Middle frontal gyrus (tissue), 1 donor: ENCODE measurements at regions not wholly inside any gene's neighbourhood (a gene's known extent, or its start where the extent isn't known, plus 50 kb on each side); places are given as distances from the start of the nearest gene placed in this dataset.

Experiments used
- DNase-seq: peaks from one replicate; pipeline ENCODE4 v3.0.0-alpha.2; 2015; ENCODE audit warnings: low spot score; ENCODE audit errors: extremely low spot score

- no peak for DNase-seq
These were observed 316.7 kb upstream of the CHAC2 start for GRCh38 chr2:53450923-53451322.

- no peak for DNase-seq
These were observed 319.0 kb upstream of the CHAC2 start for GRCh38 chr2:53448591-53448990.

GRCh38 chr2:53448086-53448485 is 319.5 kb upstream of the CHAC2 start:
- no peak for DNase-seq

GRCh38 chr2:53445383-53446070 is 322.1 kb upstream of the CHAC2 start:
- DNase-seq: no peak

- no peak for DNase-seq
These were observed 324.8 kb upstream of the CHAC2 start for GRCh38 chr2:53442783-53443182.

- no peak for DNase-seq
These were observed 325.5 kb upstream of the CHAC2 start for GRCh38 chr2:53442093-53442492.

- no peak for DNase-seq
These were observed 328.9 kb upstream of the CHAC2 start for GRCh38 chr2:53438692-53439091.

GRCh38 chr2:53438100-53438499 is 329.5 kb upstream of the CHAC2 start:
- DNase-seq: no peak

GRCh38 chr2:53437371-53437770 is 330.2 kb upstream of the CHAC2 start:
- DNase-seq: no peak

- no peak for DNase-seq
These were observed 330.7 kb upstream of the CHAC2 start for GRCh38 chr2:53436882-53437281.

GRCh38 chr2:53435610-53436009 is 332.0 kb upstream of the CHAC2 start:
- no peak for DNase-seq

- DNase-seq: no peak
These were observed 333.1 kb upstream of the CHAC2 start for GRCh38 chr2:53434466-53434865.

- DNase-seq: no peak
These were observed 334.7 kb upstream of the CHAC2 start for GRCh38 chr2:53432936-53433335.

- no peak for DNase-seq
These were observed 337.7 kb upstream of the CHAC2 start for GRCh38 chr2:53429901-53430300.

GRCh38 chr2:53424902-53425301 is 342.7 kb upstream of the CHAC2 start:
- DNase-seq: no peak

GRCh38 chr2:53423465-53423864 is 344.1 kb upstream of the CHAC2 start:
- no peak for DNase-seq

GRCh38 chr2:53422979-53423378 is 344.6 kb upstream of the CHAC2 start:
- no peak for DNase-seq

- DNase-seq: no peak
These were observed 350.2 kb upstream of the CHAC2 start for GRCh38 chr2:53417385-53417784.

GRCh38 chr2:53407363-53408080 is 360.1 kb upstream of the CHAC2 start:
- no peak for DNase-seq

- DNase-seq: no peak
These were observed 363.7 kb upstream of the CHAC2 start for GRCh38 chr2:53403792-53404413.

GRCh38 chr2:53397085-53397484 is 370.5 kb upstream of the CHAC2 start:
- DNase-seq: no peak

- DNase-seq: no peak
These were observed 386.3 kb upstream of the CHAC2 start for GRCh38 chr2:53381271-53381670.

GRCh38 chr2:53379547-53379946 is 388.1 kb upstream of the CHAC2 start:
- DNase-seq: no peak
